GM19328 (cell line): ENCODE measurements at regions not wholly inside any gene's neighbourhood (a gene's known extent, or its start where the extent isn't known, plus 50 kb on each side); places are given as distances from the start of the nearest gene placed in this dataset.
"Not testable (repeated sequence)": the region's sequence is repeated elsewhere in the genome, so short reads cannot be mapped to it uniquely, and the experiment has no call there.

Experiments used
- ATAC-seq: cut with Tn5 transposase; IDR thresholded peaks from one replicate; pipeline ENCODE4 v1.9.1; 2021; ENCODE audit warnings: mild to moderate bottlenecking, moderate library complexity; ENCODE audit not compliant: unreplicated experiment

- no peak for ATAC-seq
These were observed 491.0 kb upstream of the PIK3R1 start for GRCh38 chr5:67724412-67725135.

- no peak for ATAC-seq
These were observed 491.7 kb upstream of the PIK3R1 start for GRCh38 chr5:67723873-67724272.

GRCh38 chr5:67722582-67722981, 493.0 kb upstream of the PIK3R1 start:
- ATAC-seq, result not testable (repeated sequence)

- no peak for ATAC-seq
These were observed 495.3 kb upstream of the PIK3R1 start for GRCh38 chr5:67720162-67720772.

- no peak for ATAC-seq
These were observed 505.4 kb upstream of the CD180 start for GRCh38 chr5:67702008-67702407.

- ATAC-seq, result no peak
These were observed 503.0 kb upstream of the CD180 start for GRCh38 chr5:67699560-67699959.

- ATAC-seq, result no peak
These were observed 499.8 kb upstream of the CD180 start for GRCh38 chr5:67696446-67696845.

GRCh38 chr5:67695369-67695768, 498.8 kb upstream of the CD180 start:
- no peak for ATAC-seq

GRCh38 chr5:67694810-67695191, 498.2 kb upstream of the CD180 start:
- no peak for ATAC-seq

- no peak for ATAC-seq
These were observed 497.6 kb upstream of the CD180 start for GRCh38 chr5:67693956-67694809.

GRCh38 chr5:67686746-67687145, 490.1 kb upstream of the CD180 start:
- no peak for ATAC-seq

GRCh38 chr5:67681703-67682102, 485.1 kb upstream of the CD180 start:
- no peak for ATAC-seq

- no peak for ATAC-seq
These were observed 483.5 kb upstream of the CD180 start for GRCh38 chr5:67680099-67680498.

- ATAC-seq, result no peak
These were observed 482.7 kb upstream of the CD180 start for GRCh38 chr5:67679184-67679841.

- ATAC-seq, result no peak
These were observed 482.0 kb upstream of the CD180 start for GRCh38 chr5:67678594-67678993.

- no peak for ATAC-seq
These were observed 480.9 kb upstream of the CD180 start for GRCh38 chr5:67677422-67677970.

- no peak for ATAC-seq
These were observed 480.3 kb upstream of the CD180 start for GRCh38 chr5:67676863-67677262.

GRCh38 chr5:67674159-67674655, 477.6 kb upstream of the CD180 start:
- no peak for ATAC-seq

- no peak for ATAC-seq
These were observed 477.0 kb upstream of the CD180 start for GRCh38 chr5:67673618-67674017.

GRCh38 chr5:67673180-67673579, 476.6 kb upstream of the CD180 start:
- ATAC-seq, result no peak

GRCh38 chr5:67672636-67673035, 476.0 kb upstream of the CD180 start:
- ATAC-seq, result no peak
